WTC11 (cell line): ENCODE measurements at regions not wholly inside any gene's neighbourhood (a gene's known extent, or its start where the extent isn't known, plus 50 kb on each side); places are given as distances from the start of the nearest gene placed in this dataset.

Experiments used
- ATAC-seq: fragments of 200-7000 bp; cut with Tn5 transposase; 2 replicates; pipeline ENCODE4 v1.10.0; 2021; ENCODE audit warnings: mild to moderate bottlenecking, moderate library complexity
- CTCF ChIA-PET: fragments of 300-600 bp; sonication (Branson Sonifier 250); formaldehyde crosslinking; loops from one replicate; lab custom pipeline; 2021; ENCODE audit warnings: antibody characterized with exemption; lab: Charles Lee
- POLR2A ChIA-PET: fragments of 350-600 bp; sonication (Branson Sonifier 250); formaldehyde crosslinking; loops from one replicate; lab custom pipeline; 2021; ENCODE audit warnings: antibody characterized with exemption; lab: Charles Lee
- DNase-seq: peaks from one replicate; pipeline ENCODE4 v3.0.0; 2021; ENCODE audit warnings: low spot score
- H3K27ac Mint-ChIP-seq: 2 replicates; pipeline ENCODE4 v1.8.0; 2021; ENCODE audit warnings: mixed read lengths
- H3K27me3 Mint-ChIP-seq: 2 replicates; pipeline ENCODE4 v1.8.0; 2021; ENCODE audit warnings: low read depth, mild to moderate bottlenecking, moderate library complexity, mixed read lengths
- H3K36me3 Mint-ChIP-seq: 2 replicates; pipeline ENCODE4 v1.8.0; 2021; ENCODE audit warnings: mixed read lengths
- H3K4me1 Mint-ChIP-seq: 2 replicates; pipeline ENCODE4 v1.8.0; 2022; ENCODE audit warnings: mixed read lengths
- H3K4me3 Mint-ChIP-seq: 2 replicates; pipeline ENCODE4 v1.8.0; 2021; ENCODE audit warnings: mild to moderate bottlenecking, moderate library complexity, mixed read lengths
- H3K9me3 Mint-ChIP-seq: 2 replicates; pipeline ENCODE4 v1.8.0; 2021; ENCODE audit warnings: mixed read lengths
- CREB1 ChIP-seq: sonication (generic); formaldehyde crosslinking; IDR thresholded peaks from 2 replicates; pipeline ENCODE4 v1.8.0; 2023; ENCODE audit warnings: mild to moderate bottlenecking, missing genetic modification reagents
- CREM ChIP-seq: sonication (generic); formaldehyde crosslinking; IDR thresholded peaks from 2 replicates; pipeline ENCODE4 v1.8.1; 2022; ENCODE audit warnings: mild to moderate bottlenecking, missing genetic modification reagents, moderate library complexity
- E2F1 ChIP-seq: sonication (generic); formaldehyde crosslinking; IDR thresholded peaks from 2 replicates; pipeline ENCODE4 v1.8.0; 2022; ENCODE audit warnings: mild to moderate bottlenecking, missing genetic modification reagents
- EMX1 ChIP-seq: fragments of 250-450 bp; sonication (Bioruptor Pico); IDR thresholded peaks from 2 replicates; pipeline ENCODE4 v1.8.0; 2021; ENCODE audit warnings: mild to moderate bottlenecking
- ESRRA ChIP-seq: sonication (generic); formaldehyde crosslinking; IDR thresholded peaks from 2 replicates; pipeline ENCODE4 v1.8.1; 2022; ENCODE audit warnings: mild to moderate bottlenecking, missing genetic modification reagents, borderline replicate concordance
- FOXK1 ChIP-seq: sonication (generic); formaldehyde crosslinking; IDR thresholded peaks from 2 replicates; pipeline ENCODE4 v1.8.0; 2022; ENCODE audit warnings: mild to moderate bottlenecking, moderate library complexity, missing genetic modification reagents
- GABPB1 ChIP-seq: sonication (generic); formaldehyde crosslinking; IDR thresholded peaks from 2 replicates; pipeline ENCODE4 v1.8.1; 2023; ENCODE audit warnings: mild to moderate bottlenecking, missing genetic modification reagents
- GRHL2 ChIP-seq: fragments of 250-450 bp; sonication (Bioruptor Pico); IDR thresholded peaks from 2 replicates; pipeline ENCODE4 v1.8.0; 2022; ENCODE audit warnings: mild to moderate bottlenecking, moderate library complexity; ENCODE audit not compliant: insufficient replicate concordance, severe bottlenecking
- GTF2I ChIP-seq: fragments of 250-450 bp; sonication (Bioruptor Pico); conservative IDR thresholded peaks from 2 replicates; pipeline ENCODE4 v1.4.0; 2021; ENCODE audit warnings: mild to moderate bottlenecking
- IRF2 ChIP-seq: sonication (generic); formaldehyde crosslinking; IDR thresholded peaks from 2 replicates; pipeline ENCODE4 v1.8.0; 2022; ENCODE audit warnings: low read depth, missing genetic modification reagents, borderline replicate concordance
- MXD4 ChIP-seq: fragments of 250-450 bp; sonication (Bioruptor Pico); IDR thresholded peaks from 2 replicates; pipeline ENCODE4 v1.8.0; 2021; ENCODE audit warnings: mild to moderate bottlenecking, moderate library complexity, borderline replicate concordance
- NFATC4 ChIP-seq: fragments of 250-450 bp; sonication (Bioruptor Pico); IDR thresholded peaks from 2 replicates; pipeline ENCODE4 v1.9.0; 2021; ENCODE audit warnings: mild to moderate bottlenecking
- RORB ChIP-seq: fragments of 250-450 bp; sonication (Bioruptor Pico); IDR thresholded peaks from 2 replicates; pipeline ENCODE4 v1.9.0; 2021; ENCODE audit warnings: mild to moderate bottlenecking
- SMAD3 ChIP-seq: sonication (generic); formaldehyde crosslinking; IDR thresholded peaks from 2 replicates; pipeline ENCODE4 v1.8.0; 2022; ENCODE audit warnings: missing genetic modification reagents, mild to moderate bottlenecking, borderline replicate concordance
- SMAD4 ChIP-seq: sonication (generic); formaldehyde crosslinking; IDR thresholded peaks from 2 replicates; pipeline ENCODE4 v1.8.0; 2022; ENCODE audit warnings: mild to moderate bottlenecking, missing genetic modification reagents
- SP1 ChIP-seq: sonication (generic); formaldehyde crosslinking; conservative IDR thresholded peaks from 2 replicates; pipeline ENCODE4 v1.8.1; 2022; ENCODE audit warnings: missing genetic modification reagents
- TP53 ChIP-seq: sonication (generic); formaldehyde crosslinking; IDR thresholded peaks from 2 replicates; pipeline ENCODE4 v1.8.1; 2023; ENCODE audit warnings: mild to moderate bottlenecking, missing genetic modification reagents
- USF1 ChIP-seq: sonication (generic); formaldehyde crosslinking; IDR thresholded peaks from 2 replicates; pipeline ENCODE4 v1.8.0; 2022; ENCODE audit warnings: mild to moderate bottlenecking, missing genetic modification reagents
- USF2 ChIP-seq: sonication (generic); formaldehyde crosslinking; IDR thresholded peaks from 2 replicates; pipeline ENCODE4 v1.8.1; 2023; ENCODE audit warnings: mild to moderate bottlenecking, missing genetic modification reagents, moderate library complexity
- ZBTB43 ChIP-seq: sonication (generic); formaldehyde crosslinking; IDR thresholded peaks from 2 replicates; pipeline ENCODE4 v1.8.1; 2023; ENCODE audit warnings: mild to moderate bottlenecking, missing genetic modification reagents
- ZNF138 ChIP-seq: sonication (generic); formaldehyde crosslinking; conservative IDR thresholded peaks from 2 replicates; pipeline ENCODE4 v1.8.1; 2022; ENCODE audit warnings: mild to moderate bottlenecking, moderate library complexity, missing genetic modification reagents
- ZNF317 ChIP-seq: sonication (generic); formaldehyde crosslinking; IDR thresholded peaks from 2 replicates; pipeline ENCODE4 v1.8.1; 2023; ENCODE audit warnings: low read depth, mild to moderate bottlenecking, moderate library complexity, missing genetic modification reagents, borderline replicate concordance
- ZNF396 ChIP-seq: fragments of 250-450 bp; sonication (Bioruptor Pico); IDR thresholded peaks from 2 replicates; pipeline ENCODE4 v1.8.0; 2021; ENCODE audit warnings: mild to moderate bottlenecking, moderate library complexity, borderline replicate concordance
- ZNF671 ChIP-seq: fragments of 250-450 bp; sonication (Bioruptor Pico); IDR thresholded peaks from 2 replicates; pipeline ENCODE4 v1.8.0; 2021; ENCODE audit warnings: mild to moderate bottlenecking

- no peak for TF ChIP-seq GRHL2 (CRISPR knock-in tag)
- TF ChIP-seq RORB (CRISPR knock-in tag): no peak
Measured at GRCh38 chr2:234403751-234404150, 93.1 kb downstream of the ARL4C start (continued).

GRCh38 chr2:234403074-234403473, 93.8 kb downstream of the ARL4C start:
- Mint-ChIP-seq H3K27ac (no peak overlapping the region), H3K27me3 (peaks cover 6% of the 10 kb centered on the region), H3K36me3 (no peaks in the 10 kb centered on the region), H3K9me3 (peaks cover 5% of the 10 kb centered on the region), H3K4me3 (no peak overlapping the region)
- ChIA-PET POLR2A (no interaction called here), CTCF (no interaction called here)
- DNase-seq (no peak), ATAC-seq (no peak)
- no peak for TF ChIP-seq ZBTB43 (CRISPR knock-in tag)
- no peak for TF ChIP-seq MXD4 (CRISPR knock-in tag)
- TF ChIP-seq SMAD3: no peak
- TF ChIP-seq SP1 (CRISPR knock-in tag): no peak
- TF ChIP-seq SMAD4 (CRISPR knock-in tag): no peak
- no peak for TF ChIP-seq E2F1 (CRISPR knock-in tag)
- TF ChIP-seq USF1 (CRISPR knock-in tag): no peak
- no peak for TF ChIP-seq NFATC4 (CRISPR knock-in tag)
- no peak for TF ChIP-seq GTF2I (CRISPR knock-in tag)
- TF ChIP-seq, all 79 proteins: peak for 0
- H3K4me1 Mint-ChIP-seq: no peaks in the 10 kb centered on the region

GRCh38 chr2:234401426-234401825, 95.5 kb downstream of the ARL4C start:
- no peak overlapping the region for H3K4me3 Mint-ChIP-seq
- POLR2A ChIA-PET: no interaction called here

GRCh38 chr2:234399451-234400246, 97.2 kb downstream of the ARL4C start:
- POLR2A ChIA-PET: no interaction called here
- H3K27ac Mint-ChIP-seq: no peak overlapping the region
- peaks cover 10% of the 10 kb centered on the region for H3K27me3 Mint-ChIP-seq
- H3K4me3 Mint-ChIP-seq: no peak overlapping the region
- peaks cover 5% of the 10 kb centered on the region for H3K9me3 Mint-ChIP-seq
- H3K36me3 Mint-ChIP-seq: no peaks in the 10 kb centered on the region
- no peak for TF ChIP-seq IRF2 (CRISPR knock-in tag)
- TF ChIP-seq ZNF317 (CRISPR knock-in tag): no peak
- no peak for TF ChIP-seq RORB (CRISPR knock-in tag)
- TF ChIP-seq GRHL2 (CRISPR knock-in tag): no peak
- TF ChIP-seq USF2: no peak
- TF ChIP-seq SMAD4 (CRISPR knock-in tag): no peak
- no peak for TF ChIP-seq CREM (CRISPR knock-in tag)
- no peak for TF ChIP-seq ZNF671 (CRISPR knock-in tag)
- no peak for TF ChIP-seq EMX1 (CRISPR knock-in tag)
- TF ChIP-seq GABPB1 (CRISPR knock-in tag): no peak
- no peak for DNase-seq
- CTCF ChIA-PET: interaction anchor here (1.7 kb wide), 1 partner anchor 101 kb away, joined by 4 read pairs; no protein-coding TSS in a partner anchor
- H3K4me1 Mint-ChIP-seq: no peaks in the 10 kb centered on the region
- ATAC-seq: no peak

More at GRCh38 chr2:234401426-234401825, 95.5 kb downstream of the ARL4C start:
- peaks cover 5% of the 10 kb centered on the region for H3K9me3 Mint-ChIP-seq
- H3K4me1 Mint-ChIP-seq: no peaks in the 10 kb centered on the region
- TF ChIP-seq TP53 (CRISPR knock-in tag): no peak
- TF ChIP-seq CREB1 (CRISPR knock-in tag): no peak
- no peak for TF ChIP-seq ESRRA (CRISPR knock-in tag)
- no peak for TF ChIP-seq ZNF138 (CRISPR knock-in tag)
- no peak for TF ChIP-seq ZNF396 (CRISPR knock-in tag)
- no peak for TF ChIP-seq FOXK1 (CRISPR knock-in tag)
- TF ChIP-seq, all 79 proteins: peak for 0
- Mint-ChIP-seq H3K27me3 (peaks cover 10% of the 10 kb centered on the region), H3K36me3 (no peaks in the 10 kb centered on the region), H3K27ac (no peak overlapping the region)
- CTCF ChIA-PET: no interaction called here
- DNase-seq: no peak
- no peak for ATAC-seq
